K562 (cell line): ENCODE measurements at regions not wholly inside any gene's neighbourhood (a gene's known extent, or its start where the extent isn't known, plus 50 kb on each side); places are given as distances from the start of the nearest gene placed in this dataset.

ENCODE experiments used
- ATAC-seq: fragments of 200-7000 bp; cut with Tn5 transposase; 3 replicates; pipeline ENCODE4 v1.9.1; 2020; ENCODE audit warnings: moderate library complexity
- BruUV-seq: library from RNA; stranded (reverse); fragments of 400-500 nt; replicated peaks from 2 replicates; lab custom pipeline; 2021; lab: Mats Ljungman, UMichigan
- CTCF ChIA-PET: fragments of 300-600 bp; formaldehyde crosslinking; extraction: SDS; loops from one replicate; lab custom pipeline; 2021; ENCODE audit warnings: low intra/inter-chr PET ratio; lab: Yijun Ruan, JAX
- POLR2A ChIA-PET: fragments of 300-600, 350-650 bp; sonication (Branson Sonifier 250); formaldehyde crosslinking; extraction: SDS; loops from one replicate; lab custom pipeline; 2021; ENCODE audit warnings: antibody characterized with exemption, inconsistent platforms; lab: Yijun Ruan, JAX
- DNase-seq, 4 experiments: peaks; one replicate each; pipeline versions ENCODE4 v3.0.0 to v3.0.0-alpha.2; 2011 to 2018; ENCODE audit warnings: low spot score in 3 of 4, mixed read lengths in 3 of 4; ENCODE audit errors: extremely low read depth in 1 of 4
- FAIRE-seq: peaks from 2 replicates; lab custom pipeline; 2011; peaks lifted over from hg19 to GRCh38; lab: Jason Lieb, UNC
- H2AFZ ChIP-seq: 2 replicates; pipeline ENCODE4 v1.6.0; 2011; ENCODE audit warnings: low read depth, low read length, control low read depth, inconsistent platforms
- H3K27ac ChIP-seq: fragments of 200-600 bp; 3 replicates; pipeline ENCODE4 v1.8.0; 2011; ENCODE audit warnings: low read depth, mild to moderate bottlenecking, control low read depth, inconsistent platforms, low read length, moderate library complexity, mixed read lengths; ENCODE audit errors: extremely low read depth
- H3K27me3 ChIP-seq, 2 experiments: fragments of 300-600 bp in 1 of 2; 2 replicates in 1 of 2; 3 replicates in 1 of 2; pipeline versions ENCODE4 v1.6.0 to v1.8.0; 2011; ENCODE audit warnings: inconsistent platforms in 2 of 2, low read length in 2 of 2, mild to moderate bottlenecking in 1 of 2, mixed read lengths in 1 of 2, moderate library complexity in 1 of 2; ENCODE audit not compliant: control insufficient read depth in 2 of 2, insufficient read depth in 2 of 2
- H3K36me3 ChIP-seq: fragments of 300-600 bp; 3 replicates; pipeline ENCODE4 v1.8.0; 2011; ENCODE audit warnings: mild to moderate bottlenecking, low read length, inconsistent platforms; ENCODE audit not compliant: control insufficient read depth, insufficient read depth
- H3K4me1 ChIP-seq, 2 experiments: fragments of 200-600 bp in 1 of 2; replicated peaks in 1 of 2; 2 replicates in 1 of 2; 3 replicates in 1 of 2; pipeline versions ENCODE4 v1.5.1 to v1.8.0; 2011; ENCODE audit warnings: inconsistent platforms in 2 of 2, low read length in 2 of 2, mild to moderate bottlenecking in 1 of 2, mixed read lengths in 1 of 2, moderate library complexity in 1 of 2; ENCODE audit not compliant: control insufficient read depth in 2 of 2, insufficient read depth in 2 of 2
- H3K4me2 ChIP-seq: 2 replicates; pipeline ENCODE4 v1.6.1; 2011; ENCODE audit warnings: low read length, control low read depth, inconsistent platforms, mixed read lengths; ENCODE audit not compliant: insufficient read depth
- H3K4me3 ChIP-seq: fragments of 200-600 bp; sonication (generic), shearing (Covaris generic); 2 replicates; pipeline ENCODE4 v1.5.1; 2016; ENCODE audit warnings: control low read depth, inconsistent platforms
- H3K79me2 ChIP-seq: fragments of 200-600 bp; 3 replicates; pipeline ENCODE4 v1.8.0; 2011; ENCODE audit warnings: low read length, inconsistent platforms; ENCODE audit not compliant: control insufficient read depth, insufficient read depth
- H3K9ac ChIP-seq, 2 experiments: 2 replicates each; pipeline versions ENCODE4 v1.6.0 to v1.6.1; 2011; ENCODE audit warnings: low read depth in 2 of 2, low read length in 2 of 2, control low read depth in 1 of 2, inconsistent platforms in 1 of 2, mild to moderate bottlenecking in 1 of 2, mixed read lengths in 1 of 2; ENCODE audit not compliant: insufficient read depth in 1 of 2
- H3K9me1 ChIP-seq: one replicate; pipeline ENCODE4 v1.6.0; 2011; ENCODE audit warnings: inconsistent platforms, mild to moderate bottlenecking, low read length, moderate library complexity; ENCODE audit not compliant: control insufficient read depth, insufficient read depth
- H3K9me3 ChIP-seq: replicated peaks from 2 replicates; pipeline ENCODE4 v1.5.1; 2011; ENCODE audit warnings: low read depth, low read length, inconsistent platforms; ENCODE audit not compliant: control insufficient read depth, insufficient read depth
- H4K20me1 ChIP-seq: replicated peaks from 2 replicates; pipeline ENCODE4 v1.6.1; 2011; ENCODE audit warnings: low read length, inconsistent platforms, mixed read lengths; ENCODE audit not compliant: control insufficient read depth, insufficient read depth
- ATF7 ChIP-seq: fragments of 450-650 bp; IDR thresholded peaks from 2 replicates; pipeline ENCODE4 v1.7.1; 2014; ENCODE audit warnings: mild to moderate bottlenecking, moderate library complexity
- CEBPB ChIP-seq: fragments of 450-650 bp; IDR thresholded peaks from 2 replicates; pipeline ENCODE4 v1.6.1; 2016; ENCODE audit warnings: missing genetic modification characterization, missing compliant biosample characterization
- CHCHD3 ChIP-seq: fragments of 250-450 bp; sonication (Bioruptor Pico); IDR thresholded peaks from 2 replicates; pipeline ENCODE4 v2.1.2; 2022; ENCODE audit warnings: mild to moderate bottlenecking
- CREB3L1 ChIP-seq: fragments of 450-650 bp; IDR thresholded peaks from 2 replicates; pipeline ENCODE4 v1.6.1; 2014; ENCODE audit warnings: low read depth, mild to moderate bottlenecking, moderate library complexity, borderline replicate concordance
- ESRRB ChIP-seq: fragments of 250-450 bp; sonication (Bioruptor Pico); IDR thresholded peaks from 2 replicates; pipeline ENCODE4 v1.5.0; 2020; ENCODE audit warnings: mild to moderate bottlenecking, moderate library complexity, borderline replicate concordance
- ETV1 ChIP-seq: fragments of 450-650 bp; conservative IDR thresholded peaks from 2 replicates; pipeline ENCODE4 v1.6.1; 2016; ENCODE audit warnings: missing genetic modification characterization, control low read depth, low read depth, missing compliant biosample characterization
- EWSR1 ChIP-seq: fragments of 450-650 bp; IDR thresholded peaks from 2 replicates; pipeline ENCODE4 v1.6.1; 2018; ENCODE audit warnings: borderline replicate concordance, mild to moderate bottlenecking, low read depth, moderate library complexity; ENCODE audit not compliant: partially characterized antibody
- FOXJ2 ChIP-seq: fragments of 200-800 bp; sonication (Bioruptor generic); IDR thresholded peaks from 2 replicates; pipeline ENCODE4 v1.6.1; 2016; ENCODE audit warnings: missing genetic modification characterization, missing compliant biosample characterization
- FOXJ3 ChIP-seq: sonication (generic); formaldehyde crosslinking; IDR thresholded peaks from 2 replicates; pipeline ENCODE4 v1.4.0; 2020; ENCODE audit warnings: mild to moderate bottlenecking, missing genetic modification reagents
- FOXK1 ChIP-seq: sonication (generic); formaldehyde crosslinking; IDR thresholded peaks from 2 replicates; pipeline ENCODE4 v1.8.0; 2022; ENCODE audit warnings: missing genetic modification reagents, mild to moderate bottlenecking, borderline replicate concordance
- FOXM1 ChIP-seq, 2 experiments: fragments of 450-650 bp in 1 of 2; sonication (generic) in 1 of 2; formaldehyde crosslinking in 1 of 2; IDR thresholded peaks; 2 replicates each; pipeline versions ENCODE4 v1.6.1 to v1.9.0; 2017 to 2022; ENCODE audit warnings: low read depth in 2 of 2, mild to moderate bottlenecking in 2 of 2, missing genetic modification reagents in 1 of 2, moderate library complexity in 1 of 2
- MAX ChIP-seq: sonication (generic); formaldehyde crosslinking; IDR thresholded peaks from 2 replicates; pipeline ENCODE4 v1.9.0; 2022; ENCODE audit warnings: mild to moderate bottlenecking, missing genetic modification reagents
- RHOXF2B ChIP-seq: fragments of 250-450 bp; sonication (Bioruptor Pico); conservative IDR thresholded peaks from 2 replicates; pipeline ENCODE4 v1.5.1; 2021
- TRIM24 ChIP-seq, 2 experiments: fragments of 450-650 bp; IDR thresholded peaks; 2 replicates each; pipeline ENCODE4 v1.6.1; 2016
- ZNF140 ChIP-seq: fragments of 250-450 bp; sonication (Bioruptor Pico); IDR thresholded peaks from 2 replicates; pipeline ENCODE4 v1.8.0; 2021; ENCODE audit warnings: moderate library complexity, mild to moderate bottlenecking, inconsistent platforms
- ZNF408 ChIP-seq: fragments of 250-450 bp; sonication (Bioruptor Pico); IDR thresholded peaks from 2 replicates; pipeline ENCODE4 v1.4.0; 2020; ENCODE audit warnings: low read depth, mild to moderate bottlenecking, moderate library complexity
- ZNF444 ChIP-seq: fragments of 250-450 bp; sonication (Bioruptor Pico); IDR thresholded peaks from 2 replicates; pipeline ENCODE4 v1.4.0; 2020; ENCODE audit warnings: mild to moderate bottlenecking, moderate library complexity
- ZNF644 ChIP-seq: fragments of 200-800 bp; sonication (Bioruptor generic); IDR thresholded peaks from 2 replicates; pipeline ENCODE4 v1.6.1; 2016; ENCODE audit warnings: low read depth, missing genetic modification characterization, missing compliant biosample characterization
- WGBS: fragments of 100-300 bp; shearing (Covaris generic); methylation state at CpG from one replicate; pipeline ENCODE4 v1.1.6; 2016; ENCODE audit warnings: low coverage, mixed read lengths; ENCODE audit not compliant: insufficient coverage; ENCODE audit errors: missing lambda C conversion rate; 5-methylcytosine and 5-hydroxymethylcytosine counted together
- in situ Hi-C: fragments of 300-500 bp; cut with MboI; formaldehyde crosslinking; loops from 4 replicates; pipeline ENCODE4 v1.15.0; 2018; ENCODE audit warnings: inconsistent platforms, mixed read lengths
- intact Hi-C: fragments of 100-400 bp; cut with micrococcal nuclease; formaldehyde crosslinking; loops from 2 replicates; pipeline ENCODE4 v1.14.2; 2022

GRCh38 chr3:153714016-153714415 is 407.2 kb upstream of the ARHGEF26 start (continued):
- TF ChIP-seq CREB3L1 = no peak
- no peak for TF ChIP-seq ZNF644 (tag)
- TF ChIP-seq, all 486 proteins: peak for 0

- no peak overlapping the region for H3K4me2 ChIP-seq
- no peak overlapping the region for H3K27ac ChIP-seq
- no peaks in the 10 kb centered on the region for H4K20me1 ChIP-seq
- no peak overlapping the region for H3K9ac ChIP-seq
- POLR2A ChIA-PET = interaction anchor here (0.6 kb wide), 1 partner anchor 416 kb away, joined by 3 read pairs; no protein-coding TSS in a partner anchor
- no peaks in the 10 kb centered on the region for H3K9me1 ChIP-seq
- 0% methylated on average over 1 of the region's 1 CpG for WGBS
- H2AFZ ChIP-seq = no peak overlapping the region
- no peak overlapping the region for H3K4me3 ChIP-seq
- in situ Hi-C loops (no loop called here), intact Hi-C loops (no loop called here)
- no peaks in the 10 kb centered on the region for H3K27me3 ChIP-seq
- no peaks in the 10 kb centered on the region for H3K79me2 ChIP-seq
- BruUV-seq = no TSS peak
- H3K9me3 ChIP-seq = no peaks in the 10 kb centered on the region
- ATAC-seq = no peak
- no peak for FAIRE-seq
- DNase-seq = no peak
- TF ChIP-seq FOXJ3 (CRISPR knock-in tag) (no peak), CHCHD3 (CRISPR knock-in tag) (no peak), FOXM1 (IDR thresholded peaks at IDR 0.05; ENCODE audit: low read depth) (no peak), FOXM1 (CRISPR knock-in tag; IDR thresholded peaks at IDR 0.05; ENCODE audit: low read depth) (no peak), ATF7 (no peak), EWSR1 (no peak), ETV1 (tag) (no peak), ZNF140 (CRISPR knock-in tag) (no peak), MAX (CRISPR knock-in tag) (no peak), FOXJ2 (tag) (no peak), ZNF444 (CRISPR knock-in tag) (no peak), RHOXF2B (CRISPR knock-in tag) (no peak), FOXK1 (CRISPR knock-in tag) (no peak), TRIM24 (IDR thresholded peaks at IDR 0.05) (no peak), ESRRB (CRISPR knock-in tag) (no peak), CEBPB (no peak), ZNF408 (no peak)
- H3K4me1 ChIP-seq = no peaks in the 10 kb centered on the region
- H3K36me3 ChIP-seq = no peaks in the 10 kb centered on the region
- CTCF ChIA-PET = no interaction called here
Measured at GRCh38 chr3:153714588-153715290, 406.5 kb upstream of the ARHGEF26 start.
